ENCODE measurements at regions not wholly inside any gene's neighbourhood (a gene's known extent, or its start where the extent isn't known, plus 50 kb on each side); places are given as distances from the start of the nearest gene placed in this dataset.

DNA sequence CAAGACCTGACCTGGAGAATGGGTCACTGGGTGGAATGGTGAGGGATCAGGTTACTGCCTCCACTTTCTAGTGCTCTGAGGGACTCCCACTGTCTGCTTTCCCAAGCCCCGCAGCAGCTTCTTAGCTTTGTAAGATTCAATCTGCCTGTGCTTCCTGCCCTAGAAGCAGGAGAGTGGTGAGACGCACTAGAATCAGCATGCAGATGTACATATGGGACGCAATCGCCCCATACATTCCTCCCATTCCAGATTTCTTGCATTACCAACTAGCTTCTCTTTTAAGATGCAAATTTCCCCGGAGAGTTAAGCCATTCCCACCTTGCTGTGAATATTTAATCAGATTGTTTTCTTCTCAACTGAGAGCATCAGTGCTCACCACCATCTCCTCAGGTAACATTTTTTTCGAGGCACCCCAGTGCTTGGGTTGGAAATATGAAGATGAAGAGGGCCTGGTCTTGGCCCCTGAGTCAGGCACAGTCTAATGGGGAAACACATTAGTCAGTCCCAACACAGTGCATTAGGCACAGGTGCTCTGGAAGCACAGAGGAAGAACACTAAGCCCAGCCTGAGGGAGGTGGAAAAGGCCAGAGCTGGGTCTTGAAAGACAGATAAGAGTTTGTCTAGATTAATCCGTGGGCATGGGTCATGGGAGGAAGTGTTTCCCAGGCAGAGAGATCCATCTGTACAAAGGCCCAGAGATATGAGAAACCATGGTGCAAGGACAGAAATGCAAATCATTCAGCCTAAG lies 66.7 kb upstream of the PRPS1 start:
- DNase-seq: no peak

- DNase-seq: no peak
Observed at GRCh38 chrX:107562482-107562881, 65.8 kb upstream of the PRPS1 start.

DNA sequence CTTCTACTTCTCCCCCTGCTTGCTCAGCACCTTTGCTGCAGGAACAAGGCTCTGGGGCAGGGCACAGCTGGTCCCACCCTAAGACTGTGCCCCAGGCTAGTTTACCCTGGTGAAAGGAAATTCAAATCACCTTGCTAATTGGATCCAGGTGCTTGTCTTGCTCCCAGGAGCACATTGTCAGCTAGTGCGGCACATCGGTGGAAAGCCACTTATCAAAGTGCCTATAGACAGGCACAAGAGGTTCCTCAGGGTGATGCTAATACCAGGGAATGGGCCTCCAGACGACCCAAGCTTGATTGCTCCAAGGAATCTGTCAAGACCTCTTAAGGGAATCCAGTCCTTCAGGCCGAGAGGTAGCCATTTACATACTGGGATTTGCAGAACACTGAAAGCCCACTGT lies 64.5 kb upstream of the PRPS1 start:
- no peak for DNase-seq

DNA sequence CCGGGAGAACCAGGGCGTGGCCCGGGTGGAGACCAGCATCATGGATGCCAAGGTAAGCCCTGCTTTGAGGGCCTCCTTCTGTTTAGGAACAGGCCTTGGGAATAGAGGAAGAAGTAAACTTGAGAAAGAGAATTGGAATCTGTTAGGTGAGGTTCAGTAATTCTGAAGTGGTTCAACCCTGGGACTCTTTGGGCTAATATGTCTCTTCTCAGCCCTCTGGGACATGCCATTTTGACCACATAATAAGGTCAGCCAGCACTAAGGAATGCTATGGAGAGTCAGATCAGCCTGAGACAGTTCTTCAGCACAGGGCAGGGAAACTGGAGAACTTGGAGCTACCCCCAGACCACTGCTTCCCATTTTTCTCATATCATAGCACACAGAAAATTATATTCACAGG lies 63.3 kb upstream of the PRPS1 start:
- DNase-seq: no peak

DNA sequence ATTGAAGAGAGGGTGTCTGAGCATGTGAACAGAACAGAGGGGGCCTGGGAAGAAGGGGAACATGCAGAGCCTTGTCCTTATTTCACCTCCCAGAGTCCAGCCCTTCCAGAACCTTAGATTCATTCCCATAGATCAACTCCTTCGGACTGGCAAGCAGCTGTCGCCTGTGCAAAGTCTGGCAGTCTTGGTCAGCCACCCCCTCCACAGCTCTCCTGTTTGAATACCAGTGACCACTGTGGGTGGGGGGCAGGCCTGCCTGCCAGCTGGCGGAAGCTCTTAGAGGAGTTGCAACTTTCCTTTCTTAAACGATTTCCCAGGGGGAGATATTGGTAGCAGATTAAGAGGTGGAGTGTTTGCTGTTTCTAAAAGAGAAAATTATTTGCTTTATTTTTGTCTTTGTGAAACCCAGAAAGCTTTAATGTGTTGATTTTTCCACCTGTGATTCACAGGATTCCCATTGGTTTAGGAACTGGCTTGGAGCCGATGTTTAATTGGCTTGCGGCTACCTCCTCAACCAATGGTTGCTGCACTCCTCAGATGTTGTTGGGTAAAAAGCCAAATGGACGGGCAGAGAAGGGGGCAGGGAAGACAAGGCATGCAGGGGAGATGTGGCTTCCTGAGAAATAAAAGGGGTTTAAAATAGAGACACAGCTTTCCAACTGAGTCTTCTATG lies 62.2 kb upstream of the PRPS1 start:
- no peak for DNase-seq

- DNase-seq: no peak
Observed at GRCh38 chrX:107566604-107567262, 61.6 kb upstream of the PRPS1 start.

DNA sequence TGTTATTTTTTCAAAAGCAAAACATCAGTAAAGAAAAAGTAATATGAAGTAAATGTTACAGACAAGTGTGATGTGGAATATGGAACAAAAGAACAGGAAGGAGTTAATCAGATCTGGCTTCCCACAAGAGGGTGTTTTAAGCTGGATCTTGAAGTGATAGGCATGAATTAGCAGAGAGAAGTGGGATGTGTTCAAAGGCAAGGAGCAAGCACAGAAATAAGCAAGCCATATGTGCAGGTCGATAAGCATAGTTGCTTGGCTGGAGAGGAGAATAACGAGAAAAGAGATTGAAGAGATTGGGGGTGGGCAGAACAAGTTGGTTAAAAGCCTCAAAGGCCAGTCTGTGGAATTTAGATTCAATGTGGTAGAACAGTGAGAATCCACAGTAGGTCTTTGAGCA lies 60.9 kb upstream of the PRPS1 start:
- no peak for DNase-seq

DNA sequence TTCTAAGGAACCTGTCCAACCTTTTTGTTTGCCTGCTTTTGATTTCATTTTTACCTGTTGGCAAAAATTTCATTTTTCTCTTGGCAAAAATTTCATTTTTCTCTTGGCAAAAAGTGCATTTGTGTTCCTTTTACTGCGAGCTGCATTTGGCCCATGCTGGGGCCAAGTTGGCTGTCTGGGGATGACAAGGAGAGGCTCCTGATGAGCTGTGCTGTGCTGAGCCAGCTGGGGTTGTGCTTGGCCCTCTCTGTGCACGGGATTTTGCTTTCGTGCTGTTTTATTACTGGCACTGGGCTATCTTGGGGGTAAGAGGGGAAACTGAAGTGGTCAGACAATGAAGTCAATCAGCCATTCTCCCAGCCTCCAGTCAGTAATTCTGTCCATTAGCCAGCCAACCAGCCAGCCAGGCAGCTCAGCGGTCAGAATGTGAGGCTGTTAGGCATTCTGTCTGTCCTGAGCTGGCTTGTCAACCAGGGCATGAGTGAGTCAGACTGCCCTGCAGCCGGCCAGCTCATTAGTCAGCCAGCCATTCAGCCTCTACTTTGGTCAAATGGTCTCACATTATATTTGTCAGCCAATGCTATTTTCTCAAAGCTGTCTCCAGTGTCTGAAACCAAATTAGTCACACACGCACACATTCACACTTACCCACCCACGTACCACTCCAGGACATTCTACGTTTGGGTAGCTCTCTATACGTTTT lies 56.9 kb upstream of the PRPS1 start:
- DNase-seq: no peak

- no peak for DNase-seq
Observed at GRCh38 chrX:107573016-107573415, 55.3 kb upstream of the PRPS1 start.

GRCh38 chrX:107574054-107574683 lies 54.1 kb upstream of the PRPS1 start:
- DNase-seq: no peak

DNA sequence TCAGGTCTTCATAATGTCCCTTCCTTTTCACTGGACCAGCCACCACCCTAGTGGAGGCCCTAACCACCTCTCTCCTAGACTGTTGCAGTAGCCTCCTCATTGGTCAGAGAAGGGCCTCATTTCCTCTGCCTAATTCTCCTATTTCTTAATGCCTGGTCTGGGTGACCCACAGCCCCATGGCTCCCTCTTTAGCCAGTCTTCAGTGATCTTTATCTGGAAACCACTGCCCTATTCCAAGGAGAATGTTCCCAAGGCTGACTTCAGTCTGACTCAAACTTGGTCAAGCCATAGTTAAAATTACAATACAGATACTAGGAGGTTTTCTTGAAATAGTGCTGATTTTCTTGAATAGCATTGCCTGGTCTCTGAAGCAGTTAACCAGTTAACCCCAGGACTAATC lies 53.6 kb upstream of the PRPS1 start:
- DNase-seq: no peak

- no peak for DNase-seq
Observed at GRCh38 chrX:107576392-107576791, 51.9 kb upstream of the PRPS1 start.

GRCh38 chrX:107576841-107577240 lies 51.5 kb upstream of the PRPS1 start:
- DNase-seq: no peak

DNA sequence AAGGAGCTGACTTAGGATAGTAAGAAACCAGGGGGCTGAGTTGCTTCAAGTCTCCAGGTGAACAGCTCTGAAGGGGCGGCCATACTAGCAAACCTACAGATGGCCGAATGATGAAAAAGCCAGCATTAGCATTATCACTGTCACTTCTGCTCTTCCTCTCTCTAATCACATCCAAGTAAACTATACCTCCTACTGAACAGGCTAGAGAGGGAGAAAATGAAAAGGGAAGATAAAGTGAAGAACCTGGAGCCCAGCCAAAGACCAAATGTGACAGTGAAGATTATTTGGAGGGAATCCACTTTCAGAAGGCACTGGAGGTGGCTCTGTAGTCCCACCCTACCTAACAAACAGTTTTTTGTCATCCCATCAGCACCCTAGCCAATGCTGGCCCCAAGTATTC lies 50.4 kb upstream of the PRPS1 start:
- DNase-seq: no peak

All from stimulated activated CD4-positive, alpha-beta T cell treated with anti-CD3 and anti-CD28 coated beads, Interleukin-2, amount 100 ng/mL, for 48 hours (primary cell).